GM21825 (cell line): ENCODE measurements at regions not wholly inside any gene's neighbourhood (a gene's known extent, or its start where the extent isn't known, plus 50 kb on each side); places are given as distances from the start of the nearest gene placed in this dataset.
A peak's percentile ranks its signal among the peaks of the same experiment; 100 is the strongest.

Source experiments
- ATAC-seq: cut with Tn5 transposase; IDR thresholded peaks from one replicate; pipeline ENCODE4 v1.9.1; 2021; ENCODE audit warnings: mild to moderate bottlenecking, moderate library complexity; ENCODE audit not compliant: unreplicated experiment

- no peak for ATAC-seq
Observed at GRCh38 chrX:129188231-129188630, 335.1 kb downstream of the SMARCA1 start.

GRCh38 chrX:129176710-129177109 is 346.6 kb downstream of the SMARCA1 start:
- ATAC-seq, result no peak

- ATAC-seq, result no peak
Observed at GRCh38 chrX:129161108-129161507, 362.2 kb downstream of the SMARCA1 start.

GRCh38 chrX:129158505-129158904 is 364.8 kb downstream of the SMARCA1 start:
- no peak for ATAC-seq

- no peak for ATAC-seq
Observed at GRCh38 chrX:129145840-129146272, 377.4 kb downstream of the SMARCA1 start.

GRCh38 chrX:129145385-129145784 is 377.9 kb downstream of the SMARCA1 start:
- no peak for ATAC-seq

GRCh38 chrX:129144172-129145038 is 378.9 kb downstream of the SMARCA1 start:
- no peak for ATAC-seq

- no peak for ATAC-seq
Observed at GRCh38 chrX:129139837-129140598, 383.3 kb downstream of the SMARCA1 start.

- no peak for ATAC-seq
Observed at GRCh38 chrX:129125122-129125914, 398.0 kb downstream of the SMARCA1 start.

GRCh38 chrX:129123795-129124194 is 399.5 kb downstream of the SMARCA1 start:
- ATAC-seq, result no peak

GRCh38 chrX:129116676-129117470 is 406.4 kb downstream of the SMARCA1 start:
- ATAC-seq, result no peak

GRCh38 chrX:129115935-129116334 is 407.4 kb downstream of the SMARCA1 start:
- no peak for ATAC-seq

- peak; percentile 90 for ATAC-seq
Observed at GRCh38 chrX:129115104-129115503, 408.2 kb downstream of the SMARCA1 start.

- no peak for ATAC-seq
Observed at GRCh38 chrX:129111081-129111798, 412.1 kb downstream of the SMARCA1 start.

GRCh38 chrX:129108936-129109335 is 414.4 kb downstream of the SMARCA1 start:
- ATAC-seq, result no peak

- no peak for ATAC-seq
Observed at GRCh38 chrX:129099207-129099606, 424.1 kb downstream of the SMARCA1 start.

- ATAC-seq, result no peak
Observed at GRCh38 chrX:129097668-129098067, 425.6 kb downstream of the SMARCA1 start.

GRCh38 chrX:129093706-129094105 is 429.6 kb downstream of the SMARCA1 start:
- no peak for ATAC-seq

GRCh38 chrX:129092757-129093156 is 430.5 kb downstream of the SMARCA1 start:
- ATAC-seq, result no peak

GRCh38 chrX:129092242-129092641 is 431.0 kb downstream of the SMARCA1 start:
- no peak for ATAC-seq
